Activated T-cell treated with anti-CD3 and anti-CD28 coated beads, Interleukin-2, amount 50 U/mL, for 4 hours (primary cell): ENCODE measurements at regions not wholly inside any gene's neighbourhood (a gene's known extent, or its start where the extent isn't known, plus 50 kb on each side); places are given as distances from the start of the nearest gene placed in this dataset.
"Not testable (repeated sequence)": the region's sequence is repeated elsewhere in the genome, so short reads cannot be mapped to it uniquely, and the experiment has no call there.

Source experiments
- ATAC-seq, 2 donors: fragments of 200-7000 bp; cut with Tn5 transposase; one replicate each; pipeline ENCODE4 v1.10.0; 2021
- DNase-seq: peaks from one replicate; pipeline ENCODE4 v3.0.0-alpha.2; 2020
- H3K27me3 Mint-ChIP-seq: one replicate; pipeline ENCODE4 v1.8.0; 2021; ENCODE audit warnings: low read depth, mixed read lengths
- H3K36me3 Mint-ChIP-seq: one replicate; pipeline ENCODE4 v1.8.0; 2022; ENCODE audit warnings: mixed read lengths; ENCODE audit not compliant: insufficient read depth
- H3K4me1 Mint-ChIP-seq: one replicate; pipeline ENCODE4 v1.8.0; 2021; ENCODE audit warnings: low read depth, mixed read lengths
- H3K4me3 Mint-ChIP-seq: one replicate; pipeline ENCODE4 v1.8.0; 2021; ENCODE audit warnings: mild to moderate bottlenecking, moderate library complexity, mixed read lengths
- H3K9me3 Mint-ChIP-seq: one replicate; pipeline ENCODE4 v1.8.0; 2021; ENCODE audit warnings: mixed read lengths

DNA sequence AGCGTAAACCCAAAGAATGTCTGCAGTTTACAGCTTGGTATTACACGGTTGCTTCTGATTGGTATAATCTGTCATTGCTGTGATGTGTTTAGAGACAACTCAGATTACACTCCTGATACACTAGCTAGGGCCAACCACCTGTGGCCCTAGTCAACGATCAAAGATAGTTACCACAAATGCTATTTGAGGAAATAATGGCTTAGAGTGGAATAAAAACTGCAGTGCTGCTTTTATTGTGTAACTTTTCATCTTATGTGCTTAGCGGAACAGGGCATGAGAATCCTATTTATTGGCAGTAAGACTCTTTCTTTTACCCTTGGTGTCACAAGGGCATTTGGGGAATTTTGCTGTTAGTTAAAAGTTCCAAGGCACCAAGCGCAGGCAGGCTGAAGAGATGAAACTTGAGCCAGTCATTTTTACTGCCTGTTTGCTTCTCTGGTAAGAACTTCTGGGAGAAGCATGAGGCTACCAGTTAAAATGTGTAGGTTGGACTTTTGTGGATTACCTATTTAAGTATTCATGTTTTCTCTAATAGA lies 363.3 kb downstream of the KCNRG start:
- DNase-seq (no peak), ATAC-seq (no peak)
- Mint-ChIP-seq H3K9me3 (peaks cover 20% of the 10 kb centered on the region), H3K4me3 (no peak overlapping the region), H3K36me3 (peaks cover 3% of the 10 kb centered on the region), H3K27me3 (no peaks in the 10 kb centered on the region), H3K4me1 (peaks cover 8% of the 10 kb centered on the region)

DNA sequence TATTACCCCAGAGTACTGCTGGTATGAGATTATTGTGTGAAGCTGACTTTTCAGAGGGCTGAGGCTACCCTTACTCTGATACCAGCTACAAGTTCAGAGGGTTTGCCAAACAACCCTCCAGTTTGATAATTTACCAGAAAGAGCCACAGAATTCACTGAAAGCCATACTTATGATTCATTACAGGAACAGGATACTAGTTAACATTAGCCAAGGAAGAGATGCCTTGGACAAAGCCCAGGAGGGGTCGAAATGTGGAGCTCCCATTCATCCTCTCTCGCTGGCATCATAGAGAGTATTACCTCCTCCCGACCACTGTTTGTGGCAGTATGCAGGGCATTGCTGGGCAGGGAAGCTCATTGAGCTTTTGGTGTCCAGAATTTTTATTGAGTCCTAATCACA lies 364.3 kb downstream of the KCNRG start:
- peaks cover 10% of the 10 kb centered on the region for H3K4me1 Mint-ChIP-seq
- ATAC-seq (no peak), DNase-seq (no peak)
- no peak overlapping the region for H3K4me3 Mint-ChIP-seq
- H3K27me3 Mint-ChIP-seq = no peaks in the 10 kb centered on the region
- H3K36me3 Mint-ChIP-seq = peaks cover 3% of the 10 kb centered on the region
- H3K9me3 Mint-ChIP-seq = peaks cover 20% of the 10 kb centered on the region

DNA sequence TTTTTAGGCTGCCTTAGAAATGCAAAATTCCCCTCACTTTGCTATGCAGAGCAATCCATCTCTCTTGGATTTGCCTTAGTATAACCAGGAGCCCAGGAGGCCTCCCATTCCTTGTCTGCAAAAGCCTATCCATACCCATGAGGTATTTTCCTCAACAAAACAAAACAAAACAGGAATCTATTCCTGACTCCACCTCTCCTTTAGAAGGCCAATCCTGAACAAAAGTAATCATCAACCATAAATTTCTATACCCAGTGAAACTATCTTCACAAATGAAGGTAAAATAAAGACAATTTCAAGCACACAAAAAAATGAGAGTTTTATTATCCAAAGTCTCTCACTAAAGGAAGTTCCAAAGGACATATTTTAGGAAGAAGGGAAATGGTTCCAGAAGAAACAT lies 365.7 kb downstream of the KCNRG start:
- peaks cover 10% of the 10 kb centered on the region for H3K4me1 Mint-ChIP-seq
- peaks cover 20% of the 10 kb centered on the region for H3K9me3 Mint-ChIP-seq
- DNase-seq (no peak), ATAC-seq (no peak)
- peaks cover 3% of the 10 kb centered on the region for H3K36me3 Mint-ChIP-seq
- no peaks in the 10 kb centered on the region for H3K27me3 Mint-ChIP-seq
- no peak overlapping the region for H3K4me3 Mint-ChIP-seq

DNA sequence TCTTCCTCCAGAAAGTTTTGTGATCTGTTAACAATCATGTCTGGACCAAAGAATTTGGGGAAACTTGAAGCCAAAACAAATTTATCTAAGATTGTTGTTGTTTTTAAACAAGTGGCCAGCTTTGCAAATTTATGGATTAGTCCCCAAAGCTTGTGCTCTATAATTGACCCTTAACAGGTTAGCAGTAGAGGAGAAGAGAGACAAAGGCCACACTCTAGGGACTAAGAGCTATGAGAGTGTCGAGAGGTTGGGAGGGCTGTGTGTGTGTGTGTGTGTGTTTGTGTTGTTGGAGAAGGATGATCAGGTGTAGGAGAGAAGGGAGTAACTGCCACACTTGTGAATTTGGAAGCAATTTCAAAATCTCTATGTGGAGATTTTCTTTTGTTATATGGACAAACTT lies 367.3 kb downstream of the KCNRG start:
- H3K36me3 Mint-ChIP-seq = peaks cover 3% of the 10 kb centered on the region
- H3K9me3 Mint-ChIP-seq = peaks cover 20% of the 10 kb centered on the region
- ATAC-seq (no peak), DNase-seq (no peak)
- peaks cover 12% of the 10 kb centered on the region for H3K4me1 Mint-ChIP-seq
- no peak overlapping the region for H3K4me3 Mint-ChIP-seq
- no peaks in the 10 kb centered on the region for H3K27me3 Mint-ChIP-seq

DNA sequence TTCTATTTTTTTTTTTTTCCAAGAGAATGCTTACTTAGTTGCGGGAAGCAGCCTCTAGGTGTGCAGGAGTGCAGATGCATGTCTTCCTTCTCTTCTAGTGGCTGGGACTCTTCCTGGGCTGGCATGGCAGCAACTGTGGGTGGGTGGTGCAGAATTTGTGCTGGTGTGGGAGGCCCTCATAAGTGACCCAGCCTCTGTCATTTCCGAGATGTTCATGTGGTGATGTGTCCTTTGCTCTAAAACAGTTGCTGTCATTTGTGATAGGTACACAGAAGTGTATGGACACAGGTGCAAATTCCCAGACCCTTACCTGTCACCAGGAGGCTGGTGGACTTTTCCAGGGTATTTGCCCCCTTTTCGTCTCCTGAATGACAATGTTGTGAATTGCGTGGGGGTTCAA lies 367.7 kb downstream of the KCNRG start:
- Mint-ChIP-seq H3K36me3 (peaks cover 3% of the 10 kb centered on the region), H3K9me3 (peaks cover 20% of the 10 kb centered on the region), H3K4me1 (peaks cover 12% of the 10 kb centered on the region), H3K4me3 (no peak overlapping the region), H3K27me3 (no peaks in the 10 kb centered on the region)
- DNase-seq = no peak
- no peak for ATAC-seq

DNA sequence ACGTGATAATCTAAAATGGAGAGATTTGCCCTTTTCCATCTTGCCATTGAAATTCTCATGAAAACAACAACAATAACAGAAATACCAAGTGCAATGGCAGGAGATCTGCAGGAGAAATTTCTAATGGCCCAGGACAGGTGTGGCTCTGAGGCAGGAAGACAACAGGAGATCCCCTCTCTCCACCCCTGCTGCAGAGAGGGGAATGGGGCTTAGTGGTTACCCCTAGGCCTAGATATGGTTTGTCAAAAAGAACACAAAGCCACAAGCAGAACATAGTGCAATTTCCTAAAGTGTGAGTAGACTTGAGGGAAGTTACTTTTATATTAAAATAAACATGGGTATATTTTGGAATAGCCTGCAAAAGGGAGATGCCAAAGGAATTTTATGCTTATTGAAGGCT lies 369.5 kb downstream of the KCNRG start:
- no peak for ATAC-seq
- Mint-ChIP-seq H3K27me3 (no peaks in the 10 kb centered on the region), H3K36me3 (peaks cover 3% of the 10 kb centered on the region), H3K4me3 (no peak overlapping the region), H3K9me3 (peaks cover 20% of the 10 kb centered on the region), H3K4me1 (peaks cover 9% of the 10 kb centered on the region)
- DNase-seq = no peak

DNA sequence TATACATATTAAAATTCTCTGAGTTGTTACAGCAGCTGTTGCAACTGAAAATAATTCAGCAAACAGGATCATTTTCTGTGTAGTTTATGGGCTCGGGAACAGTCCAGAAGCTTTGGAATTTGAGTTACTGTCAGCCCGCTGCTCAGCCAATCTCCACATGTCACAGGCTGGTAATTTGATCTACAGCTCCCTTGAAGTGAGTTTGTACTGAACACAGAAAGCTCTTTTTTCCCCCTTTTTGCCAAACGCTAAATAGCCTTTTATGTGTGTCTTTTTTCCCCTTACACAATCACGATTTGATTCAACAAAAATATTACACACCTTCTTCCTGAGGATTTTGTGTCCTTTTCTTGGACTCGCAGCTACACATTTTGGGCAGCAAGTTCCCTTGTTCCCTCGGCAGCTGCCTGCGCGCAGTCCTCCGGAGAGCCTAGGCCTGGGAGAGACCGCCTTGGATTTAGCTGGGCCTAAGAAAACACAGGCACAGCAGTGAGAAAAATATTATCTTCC lies 371.4 kb downstream of the KCNRG start:
- Mint-ChIP-seq H3K4me1 (peaks cover 9% of the 10 kb centered on the region), H3K4me3 (no peak overlapping the region), H3K9me3 (peaks cover 7% of the 10 kb centered on the region), H3K36me3 (no peaks in the 10 kb centered on the region), H3K27me3 (no peaks in the 10 kb centered on the region)
- ATAC-seq (no peak), DNase-seq (no peak)

DNA sequence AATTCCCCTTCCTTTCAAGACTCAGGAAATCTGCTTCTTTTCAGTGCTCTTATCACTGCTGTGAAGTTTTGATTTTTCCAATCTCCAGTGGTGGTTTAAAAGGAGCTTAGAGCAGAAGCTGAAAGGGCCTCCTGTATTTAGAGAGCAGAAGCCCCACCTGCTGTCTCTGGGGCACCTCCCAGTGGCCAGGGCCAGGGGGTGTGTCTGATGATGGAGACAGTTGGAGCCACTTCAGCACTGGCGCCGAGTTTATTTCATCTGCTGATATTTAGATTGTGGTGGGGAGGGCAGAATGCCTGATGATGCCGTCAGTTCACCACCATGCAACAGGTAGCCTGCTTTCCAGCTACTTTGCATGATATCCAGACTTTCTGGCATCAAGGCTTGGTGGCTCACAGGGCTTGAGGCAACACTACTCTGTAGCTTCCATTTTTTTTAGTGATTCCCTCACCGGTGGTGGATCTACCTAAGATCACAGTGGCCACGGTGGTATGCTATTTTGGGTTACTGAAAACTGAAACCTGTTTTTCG lies 371.9 kb downstream of the KCNRG start:
- H3K9me3 Mint-ChIP-seq = peaks cover 4% of the 10 kb centered on the region
- no peaks in the 10 kb centered on the region for H3K36me3 Mint-ChIP-seq
- H3K27me3 Mint-ChIP-seq = no peaks in the 10 kb centered on the region
- H3K4me1 Mint-ChIP-seq = peaks cover 9% of the 10 kb centered on the region
- DNase-seq (peak; percentile 27), ATAC-seq (peak in 1 of 2 donors; percentile 70)
- no peak overlapping the region for H3K4me3 Mint-ChIP-seq

DNA sequence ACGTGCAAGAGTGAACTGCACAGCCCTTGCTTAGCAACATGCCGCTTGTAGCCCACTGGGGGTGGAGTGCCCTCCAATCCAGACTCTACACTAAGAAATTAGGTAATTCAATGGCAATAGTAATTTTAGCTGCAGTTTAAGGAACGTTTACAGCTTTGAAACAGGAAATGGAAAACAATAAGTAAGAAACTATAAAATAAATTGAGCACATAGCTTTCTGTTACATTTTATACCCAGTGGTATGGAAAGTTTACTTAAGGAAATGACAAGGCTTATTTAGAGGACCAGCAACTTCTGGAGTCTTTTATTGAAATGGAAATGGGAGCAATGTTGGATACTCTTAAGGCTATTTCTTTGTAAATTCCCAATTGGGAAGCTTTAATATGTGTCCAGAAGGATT lies 373.2 kb downstream of the KCNRG start:
- DNase-seq (no peak), ATAC-seq (no peak)
- Mint-ChIP-seq H3K4me1 (peaks cover 9% of the 10 kb centered on the region), H3K9me3 (no peaks in the 10 kb centered on the region), H3K27me3 (no peaks in the 10 kb centered on the region), H3K4me3 (no peak overlapping the region), H3K36me3 (no peaks in the 10 kb centered on the region)

DNA sequence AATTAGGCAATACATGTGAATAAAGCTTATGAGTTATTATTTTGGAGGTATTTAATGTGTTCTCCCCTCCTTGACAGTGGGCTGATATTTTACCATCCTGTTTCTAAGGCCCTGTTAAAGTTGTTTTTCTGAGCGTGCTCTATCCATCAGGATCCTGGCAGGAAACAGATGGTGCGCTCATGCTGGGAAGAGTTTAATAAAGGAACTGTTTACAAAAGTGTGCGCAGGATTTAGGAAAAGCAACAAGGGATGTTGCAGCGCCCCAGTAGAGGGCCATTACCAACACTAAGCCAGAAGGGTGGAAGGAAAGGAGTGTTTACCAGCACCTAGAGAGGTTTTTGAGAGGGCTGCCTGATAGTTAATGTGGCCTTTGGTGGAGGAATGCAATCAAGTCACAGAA lies 374.5 kb downstream of the KCNRG start:
- no peak for DNase-seq
- H3K4me1 Mint-ChIP-seq = peaks cover 6% of the 10 kb centered on the region
- no peak for ATAC-seq
- no peak overlapping the region for H3K4me3 Mint-ChIP-seq
- H3K27me3 Mint-ChIP-seq = no peaks in the 10 kb centered on the region
- no peaks in the 10 kb centered on the region for H3K9me3 Mint-ChIP-seq
- no peaks in the 10 kb centered on the region for H3K36me3 Mint-ChIP-seq

DNA sequence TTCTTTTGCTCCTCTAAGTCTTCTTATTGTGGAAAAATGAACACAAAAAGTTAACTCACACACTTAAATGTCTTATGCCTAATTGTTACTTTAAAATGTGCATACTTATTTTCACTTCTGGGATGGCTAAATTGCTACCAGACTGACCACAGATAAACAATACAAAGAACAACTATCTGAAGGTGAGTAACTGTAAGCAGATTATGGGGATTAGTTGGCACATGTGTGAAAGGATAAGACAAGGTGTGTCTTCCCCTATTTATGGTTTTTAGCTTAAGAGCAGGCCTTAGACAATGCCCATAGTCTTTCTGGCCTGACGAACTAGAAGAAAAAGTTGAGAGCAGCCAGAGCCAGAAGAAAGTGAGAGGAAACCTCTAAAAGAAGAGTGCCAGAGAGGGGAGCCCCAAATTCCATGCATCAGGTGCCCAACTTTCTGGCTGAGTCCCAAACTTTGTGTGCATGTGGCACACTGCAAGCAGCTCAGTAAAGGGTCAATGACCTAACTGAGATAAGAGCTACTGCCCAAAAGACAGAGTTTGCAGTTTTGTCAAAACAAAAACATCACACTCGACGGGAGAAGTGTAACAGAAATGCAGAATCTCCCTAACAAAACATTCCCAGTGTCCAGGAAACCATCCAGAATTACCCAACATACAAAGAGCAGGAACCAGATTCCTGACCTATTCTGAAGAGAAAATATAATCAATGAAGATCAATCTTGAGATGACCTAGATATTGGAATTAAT lies 375.4 kb downstream of the KCNRG start:
- DNase-seq (no peak), ATAC-seq (no peak)
- Mint-ChIP-seq H3K27me3 (no peaks in the 10 kb centered on the region), H3K4me3 (no peak overlapping the region), H3K9me3 (no peaks in the 10 kb centered on the region), H3K36me3 (no peaks in the 10 kb centered on the region), H3K4me1 (peaks cover 3% of the 10 kb centered on the region)

DNA sequence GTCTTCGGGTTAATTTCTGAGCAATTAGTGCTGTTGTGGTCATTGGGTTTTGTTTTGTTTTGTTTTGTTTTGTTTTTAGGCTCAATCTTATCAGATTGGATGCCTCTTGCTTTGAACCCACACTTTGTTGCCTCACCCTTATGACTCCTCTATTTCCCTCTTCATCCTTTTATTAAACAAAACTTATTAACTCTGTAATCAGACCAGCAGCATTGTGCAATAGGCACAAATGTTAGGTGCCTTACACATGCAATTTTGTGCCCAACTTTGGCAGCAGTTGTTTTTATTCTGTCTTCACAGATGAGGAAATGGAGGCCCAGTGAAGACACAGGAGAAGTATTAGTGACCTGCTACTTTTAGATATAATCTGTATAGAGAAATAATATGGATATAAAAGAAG lies 377.7 kb downstream of the KCNRG start:
- DNase-seq = no peak
- Mint-ChIP-seq H3K4me3 (no peak overlapping the region), H3K36me3 (no peaks in the 10 kb centered on the region), H3K9me3 (no peaks in the 10 kb centered on the region), H3K27me3 (no peaks in the 10 kb centered on the region), H3K4me1 (no peaks in the 10 kb centered on the region)
- ATAC-seq = no peak

DNA sequence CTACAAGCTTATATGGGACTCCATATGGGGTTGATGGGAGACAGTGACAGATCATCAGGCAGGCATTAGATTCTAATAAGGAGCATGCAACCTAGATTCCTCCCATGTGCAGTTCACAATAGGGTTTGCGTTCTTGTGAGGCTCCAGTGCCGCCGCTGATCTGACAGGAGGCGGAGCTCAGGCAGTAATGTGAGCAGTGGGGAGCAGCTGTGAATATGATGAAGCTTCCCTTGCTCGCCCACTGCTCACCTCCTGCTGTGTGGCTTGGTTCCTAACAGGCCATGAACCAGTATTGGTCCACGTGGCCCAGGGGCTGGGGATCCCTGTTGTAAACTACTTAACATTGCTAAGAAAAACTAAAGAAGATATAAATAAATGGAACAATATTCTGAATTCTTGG lies 378.4 kb downstream of the KCNRG start:
- H3K4me1 Mint-ChIP-seq = no peaks in the 10 kb centered on the region
- no peak for ATAC-seq
- H3K4me3 Mint-ChIP-seq = no peak overlapping the region
- H3K9me3 Mint-ChIP-seq = no peaks in the 10 kb centered on the region
- H3K36me3 Mint-ChIP-seq = no peaks in the 10 kb centered on the region
- no peaks in the 10 kb centered on the region for H3K27me3 Mint-ChIP-seq
- no peak for DNase-seq

DNA sequence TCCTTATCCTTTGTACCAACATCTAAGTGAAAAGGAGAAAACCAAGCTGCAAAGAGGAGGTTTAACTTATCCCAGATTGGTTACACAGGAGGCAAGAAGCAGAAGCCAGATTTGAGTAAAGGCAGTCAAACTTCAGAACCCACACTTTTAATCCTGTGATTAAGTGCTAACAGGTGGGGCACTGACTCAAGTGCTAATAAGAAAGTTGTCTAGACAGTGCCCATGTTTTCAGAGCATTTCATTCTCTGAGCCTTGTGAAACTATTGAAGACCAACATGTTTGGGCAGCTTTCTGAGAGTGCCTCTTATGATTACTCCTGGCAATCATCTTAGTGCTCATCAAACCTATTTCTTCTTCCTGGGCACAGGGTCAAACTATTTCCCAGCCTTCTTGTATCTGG lies 380.8 kb downstream of the KCNRG start:
- Mint-ChIP-seq H3K4me1 (no peaks in the 10 kb centered on the region), H3K4me3 (no peak overlapping the region), H3K9me3 (no peaks in the 10 kb centered on the region), H3K36me3 (no peaks in the 10 kb centered on the region), H3K27me3 (no peaks in the 10 kb centered on the region)
- no peak for ATAC-seq
- DNase-seq = no peak

DNA sequence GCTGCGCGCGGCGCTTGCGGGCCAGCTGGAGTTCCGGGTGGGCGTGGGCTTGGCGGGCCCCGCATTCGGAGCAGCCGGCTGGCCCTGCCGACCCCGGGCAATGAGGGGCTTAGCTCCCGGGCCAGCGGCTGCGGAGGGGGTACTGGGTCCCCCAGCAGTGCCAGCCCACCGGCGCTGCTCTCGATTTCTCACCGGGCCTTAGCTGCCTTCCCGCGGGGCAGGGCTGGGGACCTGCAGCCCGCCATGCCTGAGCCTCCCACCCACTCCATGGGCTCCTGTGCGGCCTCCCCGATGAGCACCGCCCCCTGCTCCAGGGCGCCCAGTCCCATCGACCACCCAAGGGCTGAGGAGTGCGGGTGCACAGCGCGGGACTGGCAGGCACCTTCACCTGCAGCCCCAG lies 381.4 kb downstream of the KCNRG start:
- not testable (repeated sequence) for ATAC-seq, DNase-seq, H3K9me3 Mint-ChIP-seq, H3K36me3 Mint-ChIP-seq, H3K4me3 Mint-ChIP-seq, H3K27me3 Mint-ChIP-seq, H3K4me1 Mint-ChIP-seq
